NCI-H2227 treated with DMSO at 0.1 percent for 48 hours (cell line): ENCODE measurements at regions not wholly inside any gene's neighbourhood (a gene's known extent, or its start where the extent isn't known, plus 50 kb on each side); places are given as distances from the start of the nearest gene placed in this dataset.

Experiments used
- DNase-seq: peaks from one replicate; lab custom pipeline; 2025; lab: John Stamatoyannopoulos, UW

GRCh38 chr6:6525933-6526332, 62.6 kb upstream of the LY86 start:
- no peak for DNase-seq

GRCh38 chr6:6529275-6529674, 59.2 kb upstream of the LY86 start:
- no peak for DNase-seq

- DNase-seq: no peak
These were observed 55.3 kb upstream of the LY86 start for GRCh38 chr6:6533176-6533575.

GRCh38 chr6:6534399-6534798, 54.1 kb upstream of the LY86 start:
- DNase-seq: no peak

GRCh38 chr6:6537488-6538260, 50.8 kb upstream of the LY86 start:
- DNase-seq: no peak

GRCh38 chr6:6538261-6538660, 50.3 kb upstream of the LY86 start:
- DNase-seq: no peak
